Neural cell (in vitro differentiated cells): ENCODE measurements at regions not wholly inside any gene's neighbourhood (a gene's known extent, or its start where the extent isn't known, plus 50 kb on each side); places are given as distances from the start of the nearest gene placed in this dataset.

Source experiments
- CTCF ChIP-seq: fragments of 450-650 bp; IDR thresholded peaks from 2 replicates; pipeline ENCODE4 v1.5.1; 2014; ENCODE audit warnings: antibody characterized with exemption, mild to moderate bottlenecking, moderate library complexity; ENCODE audit not compliant: poor library complexity, severe bottlenecking
- EP300 ChIP-seq: fragments of 450-650 bp; conservative IDR thresholded peaks from 2 replicates; pipeline ENCODE4 v1.6.1; 2014; ENCODE audit warnings: antibody characterized with exemption, mild to moderate bottlenecking, moderate library complexity; ENCODE audit not compliant: poor library complexity, severe bottlenecking
- EZH2 ChIP-seq: fragments of 200-600, 300-800 bp; shearing (Covaris generic), sonication (generic); IDR thresholded peaks from 2 replicates; pipeline ENCODE4 v1.6.1; 2014; ENCODE audit warnings: antibody characterized with exemption, low read length, borderline replicate concordance, mild to moderate bottlenecking; ENCODE audit not compliant: insufficient read depth, poor library complexity, severe bottlenecking
- MXI1 ChIP-seq: fragments of 450-650 bp; conservative IDR thresholded peaks from 2 replicates; pipeline ENCODE4 v1.6.1; 2014; ENCODE audit warnings: antibody characterized with exemption, mild to moderate bottlenecking; ENCODE audit not compliant: poor library complexity, severe bottlenecking
- POLR2AphosphoS5 ChIP-seq: IDR thresholded peaks from 2 replicates; pipeline ENCODE4 v1.6.1; 2012
- RAD21 ChIP-seq: fragments of 450-650 bp; conservative IDR thresholded peaks from 2 replicates; pipeline ENCODE4 v1.6.1; 2014; ENCODE audit warnings: antibody characterized with exemption, mild to moderate bottlenecking, moderate library complexity
- REST ChIP-seq: IDR thresholded peaks from 2 replicates; pipeline ENCODE4 v1.6.1; 2012; ENCODE audit warnings: borderline replicate concordance
- SMC3 ChIP-seq: fragments of 450-650 bp; conservative IDR thresholded peaks from 2 replicates; pipeline ENCODE4 v1.6.1; 2014; ENCODE audit warnings: antibody characterized with exemption, mild to moderate bottlenecking, moderate library complexity; ENCODE audit not compliant: poor library complexity
- TAF1 ChIP-seq: IDR thresholded peaks from 2 replicates; pipeline ENCODE4 v1.6.1; 2012; ENCODE audit warnings: low read depth

- TF ChIP-seq POLR2AphosphoS5 (no peak), EZH2 (no peak), CTCF (no peak), RAD21 (no peak), SMC3 (no peak), EP300 (no peak), MXI1 (no peak), TAF1 (no peak), REST (no peak)
Observed at GRCh38 chr5:4785971-4786370, 354.2 kb upstream of the ADAMTS16 start.
